Sigmoid colon (tissue), 6 donors: ENCODE measurements at regions not wholly inside any gene's neighbourhood (a gene's known extent, or its start where the extent isn't known, plus 50 kb on each side); places are given as distances from the start of the nearest gene placed in this dataset.
A peak's percentile ranks its signal among the peaks of the same experiment; 100 is the strongest.

Experiments
- DNase-seq: peaks from one replicate; pipeline ENCODE4 v3.0.0-alpha.2; 2019
- H3K27ac ChIP-seq, 4 donors: fragments of 200-600 bp; sonication (generic); one replicate each; pipeline ENCODE4 v1.5.1; 2016 to 2019; ENCODE audit warnings: mild to moderate bottlenecking in 1 of 4
- H3K27me3 ChIP-seq, 3 donors: fragments of 200-600 bp; sonication (generic); one replicate each; pipeline ENCODE4 v1.5.1; 2019; ENCODE audit warnings: mild to moderate bottlenecking in 1 of 3
- H3K36me3 ChIP-seq, 4 donors: fragments of 200-600 bp; sonication (generic); one replicate each; pipeline ENCODE4 v1.5.1; 2016 to 2019
- H3K4me1 ChIP-seq, 4 donors: fragments of 200-600 bp; sonication (generic); one replicate each; pipeline ENCODE4 v1.5.1; 2017 to 2019
- H3K4me3 ChIP-seq, 4 donors: fragments of 200-600 bp; sonication (generic); one replicate each; pipeline ENCODE4 v1.5.1; 2017 to 2019; ENCODE audit warnings: mild to moderate bottlenecking in 2 of 4, moderate library complexity in 1 of 4
- H3K9me3 ChIP-seq, 4 donors: fragments of 200-600 bp in 3 of 4; sonication (generic) in 3 of 4; one replicate each; pipeline versions ENCODE4 v1.5.1 to v1.6.1; 2013 to 2019
- EP300 ChIP-seq, 4 donors: sonication (generic); formaldehyde crosslinking; IDR thresholded peaks; one replicate each; pipeline ENCODE4 v1.6.1; 2017; ENCODE audit warnings: antibody characterized with exemption in 4 of 4
- POLR2A ChIP-seq, 2 donors: fragments of 450-650 bp; IDR thresholded peaks; one replicate each; pipeline ENCODE4 v1.6.1; 2016; ENCODE audit warnings: antibody characterized with exemption in 2 of 2, mild to moderate bottlenecking in 2 of 2, moderate library complexity in 2 of 2
- POLR2AphosphoS5 ChIP-seq, 4 donors: sonication (generic); formaldehyde crosslinking; IDR thresholded peaks; one replicate each; pipeline ENCODE4 v1.6.1; 2017; ENCODE audit warnings: antibody characterized with exemption in 4 of 4
- WGBS, 2 donors: extraction: QIAGEN DNeasy Blood & Tissue Kit; methylation state at CpG; one replicate each; pipeline ENCODE4 v1.1.7; 2013; 5-methylcytosine and 5-hydroxymethylcytosine counted together
- intact Hi-C: fragments of 100-400 bp; cut with DNase I; formaldehyde crosslinking; loops from one replicate; pipeline ENCODE4 v1.15.1; 2023
- TF ChIP-seq, protein P1 (sequence below), 4 experiments: fragments of 450-650 bp in 3 of 4; fragments of 200-600 bp in 1 of 4; IDR thresholded peaks; one replicate each; pipeline ENCODE4 v1.5.1; 2016 to 2019; ENCODE audit warnings: antibody characterized with exemption in 4 of 4, mild to moderate bottlenecking in 3 of 4, moderate library complexity in 2 of 4
- donor health status: healthy with polysubstance abuse.
- donor health status: healthy.

DNA sequence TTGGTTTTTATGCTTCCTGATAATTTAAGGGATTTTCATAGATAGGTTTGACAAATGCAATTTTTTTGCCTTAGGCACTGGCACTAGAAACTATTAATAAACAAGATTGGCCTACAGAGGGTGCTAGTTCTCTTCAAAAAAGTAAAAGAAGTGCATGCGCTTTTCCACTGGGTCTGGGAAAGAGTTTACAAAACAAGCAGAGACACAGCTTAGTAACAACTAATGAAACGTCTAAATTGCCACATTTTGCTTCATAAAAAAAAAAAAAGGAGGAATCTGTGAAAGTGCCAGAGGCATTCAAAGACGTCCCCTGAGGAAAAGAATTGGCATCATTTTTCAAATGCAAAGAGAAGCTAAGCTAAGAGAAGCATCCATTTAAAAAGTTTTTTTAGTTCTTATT, 58.3 kb upstream of the EEA1 start:
- Histone ChIP-seq H3K27me3 (no peaks in the 10 kb centered on the region), H3K9me3 (no peaks in the 10 kb centered on the region), H3K4me1 (peaks cover 0 to 7% (median 3%) of the 10 kb centered on the region in 4 donors), H3K36me3 (no peaks in the 10 kb centered on the region), H3K4me3 (peak overlapping the region in 1 of 4 donors; percentile 13), H3K27ac (peak overlapping the region in 1 of 4 donors; percentile 6)
- WGBS, 2 donors, result 4 to 10% methylated on average over 3 of the region's 3 CpGs
- TF ChIP-seq, protein P1, sequence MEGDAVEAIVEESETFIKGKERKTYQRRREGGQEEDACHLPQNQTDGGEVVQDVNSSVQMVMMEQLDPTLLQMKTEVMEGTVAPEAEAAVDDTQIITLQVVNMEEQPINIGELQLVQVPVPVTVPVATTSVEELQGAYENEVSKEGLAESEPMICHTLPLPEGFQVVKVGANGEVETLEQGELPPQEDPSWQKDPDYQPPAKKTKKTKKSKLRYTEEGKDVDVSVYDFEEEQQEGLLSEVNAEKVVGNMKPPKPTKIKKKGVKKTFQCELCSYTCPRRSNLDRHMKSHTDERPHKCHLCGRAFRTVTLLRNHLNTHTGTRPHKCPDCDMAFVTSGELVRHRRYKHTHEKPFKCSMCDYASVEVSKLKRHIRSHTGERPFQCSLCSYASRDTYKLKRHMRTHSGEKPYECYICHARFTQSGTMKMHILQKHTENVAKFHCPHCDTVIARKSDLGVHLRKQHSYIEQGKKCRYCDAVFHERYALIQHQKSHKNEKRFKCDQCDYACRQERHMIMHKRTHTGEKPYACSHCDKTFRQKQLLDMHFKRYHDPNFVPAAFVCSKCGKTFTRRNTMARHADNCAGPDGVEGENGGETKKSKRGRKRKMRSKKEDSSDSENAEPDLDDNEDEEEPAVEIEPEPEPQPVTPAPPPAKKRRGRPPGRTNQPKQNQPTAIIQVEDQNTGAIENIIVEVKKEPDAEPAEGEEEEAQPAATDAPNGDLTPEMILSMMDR (IDR thresholded peaks at IDR 0.05), result peak; percentile 38 to 73 (median 62)
- TF ChIP-seq EP300 (IDR thresholded peaks at IDR 0.05), result no peak
- intact Hi-C loops, result loop anchor here (1.0 to 5.0 kb wide), 3 partner anchors 395 to 433 kb away; no protein-coding TSS in a partner anchor
- DNase-seq, result no peak

DNA sequence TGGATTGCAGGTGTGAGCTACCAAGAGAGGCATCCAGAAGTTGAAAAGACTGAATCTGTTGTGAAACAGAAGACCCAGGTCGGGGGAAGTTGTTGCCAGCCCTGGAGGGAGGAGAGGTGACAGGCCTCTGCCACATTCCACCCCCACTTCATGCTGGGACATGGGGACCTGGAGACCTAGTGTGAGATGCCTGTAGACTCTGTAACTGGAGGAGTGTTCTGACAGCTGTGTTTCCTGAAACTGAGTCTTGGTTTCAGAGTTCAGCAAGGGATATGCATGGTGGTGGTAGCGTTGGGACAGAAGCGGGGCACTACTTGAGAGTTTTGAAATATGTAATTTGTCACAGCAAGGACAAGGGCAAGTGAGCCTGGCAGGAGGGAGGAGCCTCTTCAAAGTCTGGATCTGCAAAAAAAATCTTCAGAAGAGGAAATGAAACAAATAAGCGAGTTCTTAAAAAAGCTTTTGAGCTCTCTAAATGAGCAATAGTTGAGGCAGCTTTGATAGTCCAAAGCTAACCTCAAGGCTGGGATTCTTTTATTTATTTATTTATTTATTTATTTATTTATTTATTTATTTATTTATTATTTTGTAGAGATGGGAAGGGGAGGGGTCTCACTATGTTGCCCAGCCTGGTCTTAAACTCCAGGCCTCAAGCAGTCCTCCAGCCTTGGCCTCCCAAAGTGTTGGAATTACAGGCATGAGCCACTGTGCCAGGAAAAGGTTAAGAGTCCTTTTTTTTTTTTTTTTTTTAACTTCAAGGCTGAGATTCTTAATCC, 58.9 kb upstream of the EEA1 start:
- Histone ChIP-seq H3K9me3 (no peaks in the 10 kb centered on the region), H3K4me3 (peak overlapping the region in 1 of 4 donors; percentile 13), H3K4me1 (peaks cover 0 to 7% (median 3%) of the 10 kb centered on the region in 4 donors), H3K27me3 (no peaks in the 10 kb centered on the region), H3K36me3 (no peaks in the 10 kb centered on the region), H3K27ac (peak overlapping the region in 1 of 4 donors; percentile 6)
- intact Hi-C loops, result loop anchor here (1.0 to 5.0 kb wide), 3 partner anchors 394 to 432 kb away; no protein-coding TSS in a partner anchor
- TF ChIP-seq POLR2AphosphoS5 (IDR thresholded peaks at IDR 0.05) (no peak), EP300 (IDR thresholded peaks at IDR 0.05) (no peak), POLR2A (IDR thresholded peaks at IDR 0.05) (no peak)
- TF ChIP-seq, protein P1 (IDR thresholded peaks at IDR 0.05), result no peak
- no peak for DNase-seq
- WGBS, 2 donors, result 45 to 72% methylated on average over 4 of the region's 4 CpGs

DNA sequence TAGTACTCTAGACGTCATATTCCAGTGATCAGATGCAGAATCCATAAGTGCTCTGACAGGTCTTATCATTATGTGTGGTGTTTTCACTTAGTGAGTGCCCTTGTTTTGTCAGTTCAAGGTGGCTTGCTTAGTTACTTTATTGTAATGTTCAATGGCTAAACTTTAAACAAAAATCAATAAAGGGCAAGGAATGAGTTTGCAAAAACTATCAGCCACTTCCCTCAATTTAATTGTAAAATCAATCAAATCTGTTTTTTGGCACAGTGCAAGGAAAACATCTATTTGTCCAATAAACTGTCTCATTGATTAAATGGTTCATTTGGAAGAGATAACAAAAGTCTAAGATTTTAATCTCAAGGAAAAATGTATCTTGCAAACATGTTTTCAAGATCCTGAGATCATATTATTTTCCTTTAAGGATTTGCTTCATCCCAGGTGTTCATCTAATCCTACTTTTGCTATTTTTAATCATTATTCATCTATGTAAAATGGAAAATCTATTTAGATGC, 59.6 kb upstream of the EEA1 start:
- intact Hi-C loops, result loop anchor here (5.0 kb wide), 1 partner anchor 394 kb away; no protein-coding TSS in a partner anchor
- Histone ChIP-seq H3K9me3 (no peaks in the 10 kb centered on the region), H3K4me3 (no peak overlapping the region), H3K36me3 (no peaks in the 10 kb centered on the region), H3K4me1 (peaks cover 0 to 7% (median 3%) of the 10 kb centered on the region in 4 donors), H3K27ac (no peak overlapping the region), H3K27me3 (no peaks in the 10 kb centered on the region)
- 10 to 69% methylated on average over 1 of the region's 1 CpG for WGBS, 2 donors
- no peak for DNase-seq
- TF ChIP-seq POLR2AphosphoS5 (IDR thresholded peaks at IDR 0.05), result no peak
- TF ChIP-seq, protein P1 (IDR thresholded peaks at IDR 0.05), result no peak
- TF ChIP-seq POLR2A (IDR thresholded peaks at IDR 0.05), result no peak
- TF ChIP-seq EP300 (IDR thresholded peaks at IDR 0.05), result no peak

DNA sequence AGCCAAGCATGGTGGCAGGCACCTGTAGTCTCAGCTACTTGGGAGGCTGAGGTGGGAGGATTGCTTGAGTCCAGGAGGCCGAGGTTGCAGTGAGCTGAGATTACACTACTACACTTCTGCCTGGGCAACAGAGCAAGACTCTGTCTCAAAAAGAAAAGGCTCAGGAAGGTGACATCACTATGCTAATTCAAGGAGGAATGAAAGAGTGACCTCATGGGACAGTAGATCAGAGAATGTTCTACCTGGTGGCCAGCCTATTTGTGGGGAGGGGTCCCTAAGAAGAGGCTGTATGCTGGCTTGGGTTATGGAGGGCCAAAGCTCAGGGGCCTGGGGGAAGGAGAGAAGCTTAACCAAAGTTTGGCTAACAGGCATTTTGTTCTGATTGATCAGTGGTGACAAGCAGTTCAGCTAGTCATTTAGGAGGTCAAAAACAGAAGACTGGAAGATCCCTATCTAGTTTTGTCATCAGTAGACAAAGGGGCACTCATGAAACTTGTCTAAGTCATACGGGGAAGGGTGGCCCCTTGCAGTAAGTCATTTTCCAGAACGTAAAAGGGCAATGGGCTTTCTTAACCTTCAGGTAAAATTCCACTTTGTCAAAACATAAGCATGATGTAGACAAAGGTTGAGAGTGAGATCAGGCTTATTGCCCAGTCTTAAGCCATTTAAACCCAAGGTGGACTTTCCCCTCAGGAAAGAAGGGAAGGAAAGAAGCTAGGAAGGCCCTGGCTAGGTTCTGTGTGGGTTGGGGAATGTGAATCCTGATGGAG, 60.8 kb upstream of the EEA1 start:
- intact Hi-C loops, result loop anchor here (5.0 to 10.0 kb wide), 2 partner anchors 392 to 1115 kb away; no protein-coding TSS in a partner anchor
- peaks cover 0 to 7% (median 3%) of the 10 kb centered on the region in 4 donors for H3K4me1 ChIP-seq
- no peaks in the 10 kb centered on the region for H3K36me3 ChIP-seq
- H3K27ac ChIP-seq, result no peak overlapping the region
- 80 to 91% methylated on average over 3 of the region's 3 CpGs for WGBS, 2 donors
- TF ChIP-seq POLR2AphosphoS5 (IDR thresholded peaks at IDR 0.05) (no peak), EP300 (IDR thresholded peaks at IDR 0.05) (no peak), POLR2A (IDR thresholded peaks at IDR 0.05) (no peak)
- TF ChIP-seq, protein P1 (IDR thresholded peaks at IDR 0.05), result no peak
- H3K27me3 ChIP-seq, result no peaks in the 10 kb centered on the region
- H3K9me3 ChIP-seq, result no peaks in the 10 kb centered on the region
- no peak for DNase-seq
- no peak overlapping the region for H3K4me3 ChIP-seq
